ENCODE measurements at regions not wholly inside any gene's neighbourhood (a gene's known extent, or its start where the extent isn't known, plus 50 kb on each side); places are given as distances from the start of the nearest gene placed in this dataset.

- no peak for DNase-seq
Measured at GRCh38 chr9:32837551-32838058, 54.3 kb downstream of the TMEM215 start.

- no peak for DNase-seq
Measured at GRCh38 chr9:32839013-32839885, 55.9 kb downstream of the TMEM215 start.

- no peak for DNase-seq
Measured at GRCh38 chr9:32841314-32841713, 58.0 kb downstream of the TMEM215 start.

GRCh38 chr9:32843295-32843694, 60.0 kb downstream of the TMEM215 start:
- no peak for DNase-seq

GRCh38 chr9:32844259-32844658, 60.9 kb downstream of the TMEM215 start:
- DNase-seq, result no peak

GRCh38 chr9:32854271-32854670, 70.9 kb downstream of the TMEM215 start:
- DNase-seq, result no peak

- no peak for DNase-seq
Measured at GRCh38 chr9:32855752-32856151, 72.4 kb downstream of the TMEM215 start.

- no peak for DNase-seq
Measured at GRCh38 chr9:32863291-32863690, 80.0 kb downstream of the TMEM215 start.

GRCh38 chr9:32864971-32865370, 81.6 kb downstream of the TMEM215 start:
- DNase-seq, result no peak

- no peak for DNase-seq
Measured at GRCh38 chr9:32866273-32866672, 82.9 kb downstream of the TMEM215 start.

GRCh38 chr9:32867026-32867425, 83.7 kb downstream of the TMEM215 start:
- no peak for DNase-seq

- DNase-seq, result no peak
Measured at GRCh38 chr9:32867601-32868204, 84.4 kb downstream of the TMEM215 start.

GRCh38 chr9:32869404-32869803, 86.1 kb downstream of the TMEM215 start:
- DNase-seq, result no peak

- no peak for DNase-seq
Measured at GRCh38 chr9:32873131-32873530, 89.8 kb downstream of the TMEM215 start.

- no peak for DNase-seq
Measured at GRCh38 chr9:32873553-32873952, 90.2 kb downstream of the TMEM215 start.

GRCh38 chr9:32875242-32875641, 91.9 kb downstream of the TMEM215 start:
- DNase-seq, result no peak

- DNase-seq, result no peak
Measured at GRCh38 chr9:32875748-32876147, 92.4 kb downstream of the TMEM215 start.

GRCh38 chr9:32877103-32877502, 93.8 kb downstream of the TMEM215 start:
- no peak for DNase-seq

- DNase-seq, result no peak
Measured at GRCh38 chr9:32877639-32878217, 94.4 kb downstream of the TMEM215 start.

- no peak for DNase-seq
Measured at GRCh38 chr9:32879335-32879734, 96.0 kb downstream of the TMEM215 start.

GRCh38 chr9:32881948-32882347, 98.6 kb downstream of the TMEM215 start:
- peak in 2 of 14 donors; percentile 2 for DNase-seq

GRCh38 chr9:32882705-32883104, 99.4 kb downstream of the TMEM215 start:
- no peak for DNase-seq

- DNase-seq, result no peak
Measured at GRCh38 chr9:32884482-32884881, 101.1 kb downstream of the TMEM215 start.

- no peak for DNase-seq
Measured at GRCh38 chr9:32886021-32886420, 102.7 kb downstream of the TMEM215 start.
